A673 (cell line): ENCODE measurements at regions not wholly inside any gene's neighbourhood (a gene's known extent, or its start where the extent isn't known, plus 50 kb on each side); places are given as distances from the start of the nearest gene placed in this dataset.

Experiments used
- BruUV-seq: library from RNA; stranded (reverse); fragments of 400-500 nt; replicated peaks from 2 replicates; lab custom pipeline; 2021; lab: Mats Ljungman, UMichigan
- CTCF ChIA-PET: fragments of 300-600 bp; sonication (Branson Sonifier 250); formaldehyde crosslinking; loops from one replicate; lab custom pipeline; 2022; ENCODE audit warnings: antibody characterized with exemption; lab: Charles Lee
- POLR2A ChIA-PET: fragments of 300-600 bp; sonication (Branson Sonifier 250); formaldehyde crosslinking; loops from one replicate; lab custom pipeline; 2022; ENCODE audit warnings: antibody characterized with exemption; ENCODE audit not compliant: low non-redundant PET; lab: Charles Lee
- DNase-seq: peaks from one replicate; pipeline ENCODE4 v3.0.0-alpha.2; 2015; ENCODE audit warnings: low spot score
- H3K27ac ChIP-seq: fragments of 200-600 bp; sonication (generic); 2 replicates; pipeline ENCODE4 v1.5.1; 2016; ENCODE audit warnings: mixed run types, low read depth, mild to moderate bottlenecking, mixed read lengths, antibody characterized with exemption, low read length; ENCODE audit not compliant: poor library complexity, severe bottlenecking
- H3K27me3 ChIP-seq: fragments of 200-600 bp; sonication (generic); replicated peaks from 2 replicates; pipeline ENCODE4 v1.6.1; 2017; ENCODE audit warnings: mixed run types, low read depth, mild to moderate bottlenecking, mixed read lengths, antibody characterized with exemption, low read length; ENCODE audit not compliant: insufficient read depth, poor library complexity
- H3K36me3 ChIP-seq: fragments of 200-600 bp; sonication (generic); 2 replicates; pipeline ENCODE4 v1.6.1; 2016; ENCODE audit warnings: mixed run types, mild to moderate bottlenecking, mixed read lengths, antibody characterized with exemption, low read length; ENCODE audit not compliant: insufficient read depth, poor library complexity, severe bottlenecking
- H3K4me1 ChIP-seq: fragments of 200-600 bp; sonication (generic); 2 replicates; pipeline ENCODE4 v1.6.1; 2017; ENCODE audit warnings: mixed run types, mild to moderate bottlenecking, mixed read lengths, antibody characterized with exemption, low read length; ENCODE audit not compliant: insufficient read depth, poor library complexity, severe bottlenecking
- H3K4me3 ChIP-seq: fragments of 200-600 bp; sonication (generic); 2 replicates; pipeline ENCODE4 v1.5.1; 2016; ENCODE audit warnings: low read depth, mixed run types, mild to moderate bottlenecking, mixed read lengths, low read length; ENCODE audit not compliant: poor library complexity, severe bottlenecking
- H3K9me3 ChIP-seq: fragments of 200-600 bp; sonication (generic); 2 replicates; pipeline ENCODE4 v1.6.1; 2016; ENCODE audit warnings: mixed run types, low read depth, mild to moderate bottlenecking, mixed read lengths, antibody characterized with exemption, low read length; ENCODE audit not compliant: poor library complexity, severe bottlenecking
- CTCF ChIP-seq: fragments of 300-800, 200-600 bp; sonication (generic); conservative IDR thresholded peaks from 2 replicates; pipeline ENCODE4 v1.5.1; 2017; ENCODE audit warnings: low read depth, mild to moderate bottlenecking, antibody characterized with exemption, low read length, moderate library complexity, mixed read lengths
- EZH2 ChIP-seq: fragments of 200-600 bp; sonication (generic); IDR thresholded peaks from 2 replicates; pipeline ENCODE4 v1.6.1; 2017; ENCODE audit warnings: borderline replicate concordance, low read depth, mild to moderate bottlenecking, mixed read lengths, antibody characterized with exemption, low read length; ENCODE audit not compliant: poor library complexity, severe bottlenecking
- intact Hi-C: fragments of 100-400 bp; cut with micrococcal nuclease; formaldehyde crosslinking; loops from one replicate; pipeline ENCODE4 v1.10.0; 2022; ENCODE audit not compliant: unreplicated experiment

- Histone ChIP-seq H3K27ac (no peak overlapping the region), H3K36me3 (no peaks in the 10 kb centered on the region), H3K4me3 (no peak overlapping the region), H3K4me1 (peaks cover 34% of the 10 kb centered on the region), H3K27me3 (no peaks in the 10 kb centered on the region), H3K9me3 (no peaks in the 10 kb centered on the region)
- CTCF ChIA-PET: no interaction called here
- no TSS peak for BruUV-seq
- DNase-seq: no peak
- POLR2A ChIA-PET: interaction anchor here (0.7 kb wide), 1 partner anchor 28 kb away, joined by 6 read pairs; no protein-coding TSS in a partner anchor
- no peak for TF ChIP-seq EZH2
- TF ChIP-seq CTCF: no peak
- intact Hi-C loops: no loop called here
Observed at GRCh38 chr12:24049101-24049500, 99.6 kb upstream of the SOX5 start.

GRCh38 chr12:24048446-24048845 is 99.0 kb upstream of the SOX5 start:
- no peaks in the 10 kb centered on the region for H3K27me3 ChIP-seq
- H3K4me1 ChIP-seq: peaks cover 34% of the 10 kb centered on the region
- no peak for DNase-seq
- no peaks in the 10 kb centered on the region for H3K36me3 ChIP-seq
- intact Hi-C loops: no loop called here
- H3K4me3 ChIP-seq: no peak overlapping the region
- H3K9me3 ChIP-seq: no peaks in the 10 kb centered on the region
- TF ChIP-seq CTCF (no peak), EZH2 (no peak)
- no TSS peak for BruUV-seq
- POLR2A ChIA-PET: interaction anchor here (0.7 kb wide), 1 partner anchor 29 kb away, joined by 6 read pairs; no protein-coding TSS in a partner anchor
- CTCF ChIA-PET: no interaction called here
- H3K27ac ChIP-seq: no peak overlapping the region

- TF ChIP-seq CTCF (no peak), EZH2 (no peak)
- DNase-seq: peak; percentile 34
- ChIA-PET CTCF (no interaction called here), POLR2A (no interaction called here)
- no peaks in the 10 kb centered on the region for H3K36me3 ChIP-seq
- H3K4me3 ChIP-seq: no peak overlapping the region
- H3K4me1 ChIP-seq: peaks cover 40% of the 10 kb centered on the region
- H3K27me3 ChIP-seq: no peaks in the 10 kb centered on the region
- no peaks in the 10 kb centered on the region for H3K9me3 ChIP-seq
- BruUV-seq: no TSS peak
- intact Hi-C loops: no loop called here
- H3K27ac ChIP-seq: peak overlapping the region; percentile 70
Observed at GRCh38 chr12:24047326-24047725, 97.9 kb upstream of the SOX5 start.
